NCI-H774 (cell line): ENCODE measurements at regions not wholly inside any gene's neighbourhood (a gene's known extent, or its start where the extent isn't known, plus 50 kb on each side); places are given as distances from the start of the nearest gene placed in this dataset.
"Not testable (repeated sequence)": the region's sequence is repeated elsewhere in the genome, so short reads cannot be mapped to it uniquely, and the experiment has no call there.

Source experiments
- DNase-seq: peaks from one replicate; lab custom pipeline; 2025; lab: John Stamatoyannopoulos, UW

- DNase-seq, result no peak
Observed at GRCh38 chr20:48124960-48125359, 339.7 kb upstream of the SULF2 start.

DNA sequence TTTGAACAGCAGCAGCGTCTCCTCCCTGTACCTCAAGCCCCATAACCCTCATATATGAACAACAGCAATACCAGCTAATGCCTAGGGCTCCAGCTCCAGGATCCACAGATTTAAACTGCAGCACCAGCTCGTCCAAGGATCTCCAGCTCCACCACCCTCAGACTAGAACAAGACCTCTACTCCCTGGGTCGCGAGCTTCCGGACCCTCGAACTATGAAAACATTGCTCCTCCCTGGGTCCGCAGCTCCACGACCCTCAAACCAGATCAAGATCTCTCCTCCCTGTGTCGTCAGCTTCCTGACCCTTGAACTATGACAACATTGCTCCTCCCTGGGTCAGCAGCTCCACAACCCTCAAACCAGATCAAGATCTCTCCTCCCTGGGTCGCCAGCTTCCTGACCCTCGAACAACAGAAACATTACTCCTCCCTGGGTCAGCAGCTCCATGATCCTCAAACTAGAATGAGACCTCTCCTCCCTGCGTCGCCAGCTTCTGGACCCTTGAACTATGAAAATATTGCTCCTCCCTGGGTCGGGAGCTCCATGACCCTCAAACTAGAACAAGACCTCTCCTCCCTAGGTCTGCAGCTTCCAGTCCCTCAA lies 339.0 kb upstream of the SULF2 start:
- DNase-seq, result no peak

- DNase-seq, result no peak
Observed at GRCh38 chr20:48120120-48120519, 334.8 kb upstream of the SULF2 start.

DNA sequence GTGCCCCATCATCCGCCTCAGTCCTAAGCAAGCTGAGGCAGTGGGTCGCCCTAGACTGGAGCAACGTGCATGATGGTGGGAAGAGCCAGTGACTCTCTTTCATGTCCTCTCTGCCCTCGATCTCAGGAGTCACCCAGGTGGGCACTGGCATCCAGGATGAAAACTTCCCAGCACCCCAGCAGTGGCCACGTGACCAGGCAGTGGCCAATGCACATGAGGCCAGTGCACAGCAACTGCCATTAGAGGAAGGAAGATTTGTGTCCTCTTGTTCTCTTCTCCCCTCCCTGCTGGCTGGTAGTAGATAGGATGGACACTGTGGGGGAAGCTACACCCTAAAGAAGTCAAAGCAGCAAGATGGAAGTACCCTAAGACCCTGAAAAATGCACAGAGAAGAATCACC lies 334.1 kb upstream of the SULF2 start:
- not testable (repeated sequence) for DNase-seq

DNA sequence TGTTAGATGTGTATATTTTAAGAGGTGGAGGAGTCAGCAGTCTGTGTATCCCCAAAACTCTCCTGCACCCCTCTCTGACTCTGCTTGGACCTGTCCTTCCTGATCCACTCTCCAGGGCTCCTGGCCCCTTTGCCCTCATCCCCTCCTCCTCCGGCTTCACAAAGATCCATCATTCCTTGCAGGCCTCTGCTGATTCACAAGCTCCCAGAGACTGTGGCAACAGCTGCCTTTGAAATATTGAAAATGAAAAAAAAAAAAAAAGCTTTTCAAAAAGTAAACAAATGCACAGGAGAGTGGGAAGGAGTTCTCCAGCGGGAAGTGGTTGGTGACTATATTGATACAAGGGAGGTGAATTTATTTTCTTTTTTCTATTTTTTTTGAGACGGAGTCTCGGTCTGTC lies 330.2 kb upstream of the SULF2 start:
- no peak for DNase-seq

- DNase-seq, result no peak
Observed at GRCh38 chr20:48107560-48107959, 322.3 kb upstream of the SULF2 start.

- DNase-seq, result no peak
Observed at GRCh38 chr20:48106428-48106827, 321.1 kb upstream of the SULF2 start.

- DNase-seq, result no peak
Observed at GRCh38 chr20:48105526-48105925, 320.2 kb upstream of the SULF2 start.

GRCh38 chr20:48102931-48103660 lies 317.8 kb upstream of the SULF2 start:
- no peak for DNase-seq

DNA sequence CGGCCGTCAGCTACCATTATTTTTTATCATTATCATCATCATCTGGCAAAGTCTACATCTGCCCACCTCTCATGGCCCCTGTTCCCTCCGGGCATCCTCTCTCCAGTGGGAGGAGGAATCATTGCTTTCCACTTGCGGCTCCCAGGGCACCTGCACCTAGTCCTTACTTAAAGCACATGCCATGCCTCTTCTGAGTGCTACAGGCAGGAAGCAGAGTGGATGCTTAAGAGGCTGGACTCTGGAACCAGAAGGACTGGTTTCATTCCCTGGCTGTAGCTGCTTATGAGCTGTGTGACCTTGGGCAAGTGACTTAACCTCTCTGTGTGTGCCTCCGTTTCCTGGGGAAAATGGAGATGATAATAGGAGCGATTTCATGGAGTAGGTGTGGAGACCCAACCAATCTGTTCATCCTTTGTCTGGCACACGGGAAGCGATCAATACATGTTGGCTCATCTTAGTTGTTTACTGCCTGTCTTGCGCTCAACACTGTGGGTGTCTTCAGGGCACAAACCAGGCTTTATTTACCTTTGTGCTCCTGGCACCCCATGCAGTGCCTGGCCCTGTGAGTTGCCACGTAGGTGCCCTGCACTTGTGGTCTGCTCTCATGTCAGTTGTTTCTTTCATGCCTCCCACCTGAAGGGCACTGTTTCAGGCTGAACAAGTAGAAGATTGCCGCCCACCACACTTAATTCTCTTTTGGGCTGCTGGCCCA lies 317.0 kb upstream of the SULF2 start:
- DNase-seq, result no peak

DNA sequence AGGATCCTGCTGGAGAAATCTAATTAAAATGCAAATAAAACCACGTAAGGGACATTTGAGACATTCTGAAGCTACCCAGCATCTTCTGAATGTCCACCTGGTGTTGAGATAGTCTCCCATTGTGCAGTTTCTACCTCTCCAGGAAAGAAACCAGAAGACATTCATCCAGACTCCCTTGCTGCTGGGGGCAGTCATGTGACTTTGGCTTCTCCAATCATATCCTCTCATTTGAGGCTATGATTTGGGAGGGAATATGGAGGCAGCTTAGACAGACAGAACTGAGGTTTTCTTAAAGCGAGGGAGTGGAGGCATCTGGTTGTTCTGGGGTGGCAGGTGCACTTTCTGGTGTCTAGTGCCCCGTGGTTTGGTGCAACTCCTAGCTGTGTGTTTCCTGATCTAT lies 315.2 kb upstream of the SULF2 start:
- no peak for DNase-seq

GRCh38 chr20:48098866-48099265 lies 313.6 kb upstream of the SULF2 start:
- no peak for DNase-seq

DNA sequence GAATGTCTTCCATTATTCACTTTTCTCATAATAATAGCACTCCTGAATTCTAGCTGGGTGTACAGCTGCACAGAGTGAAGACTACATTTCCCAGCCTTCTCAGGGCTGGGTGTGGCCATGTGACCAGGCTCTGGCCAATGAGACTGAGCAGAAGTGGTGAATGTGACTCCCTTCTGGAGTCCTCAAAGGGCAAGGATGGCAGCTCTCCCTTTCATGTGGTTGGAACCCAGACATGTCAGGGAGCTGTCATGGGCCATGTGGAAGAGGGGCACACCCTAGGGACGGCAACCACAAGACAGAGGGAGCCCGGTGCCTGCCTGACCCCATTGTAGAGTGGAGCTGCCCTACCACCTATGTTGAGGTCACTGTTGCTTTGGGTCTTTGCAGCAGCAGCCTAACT lies 312.8 kb upstream of the SULF2 start:
- DNase-seq, result no peak

- DNase-seq, result no peak
Observed at GRCh38 chr20:48096957-48097890, 311.9 kb upstream of the SULF2 start.

DNA sequence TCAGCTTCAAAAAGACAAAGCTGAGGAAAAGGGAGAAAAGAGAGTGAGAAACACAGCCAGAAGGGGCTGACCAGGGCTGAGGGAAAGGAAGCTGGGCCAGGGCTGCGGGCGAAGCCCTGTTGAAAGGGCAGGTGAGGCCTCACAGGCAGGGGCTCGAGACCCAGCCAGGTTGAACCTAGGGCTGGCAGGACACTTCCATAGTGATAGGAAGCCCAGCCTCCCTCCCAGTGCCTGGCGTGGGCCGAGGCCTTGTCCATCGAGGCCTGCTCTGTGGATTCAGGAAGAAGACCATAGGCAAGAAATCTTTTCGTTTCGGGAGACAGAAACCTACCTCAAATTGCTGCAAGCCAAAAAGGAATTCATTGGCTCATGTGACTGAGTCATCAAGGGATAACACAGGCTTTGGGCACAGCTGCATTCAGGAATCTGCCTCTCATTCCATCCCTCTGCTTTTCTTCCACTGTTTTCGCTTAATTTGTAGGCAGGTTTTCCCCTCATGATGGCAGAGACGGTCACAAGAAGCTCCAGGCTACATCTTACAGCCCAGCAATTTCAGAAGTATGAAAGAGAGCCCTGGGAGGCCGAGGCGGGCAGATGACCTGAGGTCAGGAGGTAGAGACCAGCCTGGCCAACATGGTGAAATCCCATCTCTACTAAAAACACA lies 311.1 kb upstream of the SULF2 start:
- DNase-seq, result no peak

DNA sequence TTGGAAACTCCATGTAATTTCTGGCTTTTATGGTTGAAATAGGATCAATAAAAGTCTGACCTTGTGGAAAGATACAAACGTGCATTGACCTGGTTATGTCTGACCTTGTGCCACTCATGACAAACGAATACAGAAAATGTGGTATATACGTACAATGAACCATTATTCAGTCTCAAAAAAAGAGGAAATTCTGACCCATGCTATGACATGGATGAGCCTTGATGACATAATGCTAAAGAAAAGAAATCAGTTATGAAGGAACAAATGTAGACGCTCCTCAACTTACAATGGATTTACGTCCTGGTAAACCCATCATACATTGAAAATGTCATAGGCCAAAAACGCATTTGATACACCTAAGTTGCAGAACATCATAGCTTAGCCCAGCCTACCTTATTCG lies 309.7 kb upstream of the SULF2 start:
- DNase-seq, result no peak

DNA sequence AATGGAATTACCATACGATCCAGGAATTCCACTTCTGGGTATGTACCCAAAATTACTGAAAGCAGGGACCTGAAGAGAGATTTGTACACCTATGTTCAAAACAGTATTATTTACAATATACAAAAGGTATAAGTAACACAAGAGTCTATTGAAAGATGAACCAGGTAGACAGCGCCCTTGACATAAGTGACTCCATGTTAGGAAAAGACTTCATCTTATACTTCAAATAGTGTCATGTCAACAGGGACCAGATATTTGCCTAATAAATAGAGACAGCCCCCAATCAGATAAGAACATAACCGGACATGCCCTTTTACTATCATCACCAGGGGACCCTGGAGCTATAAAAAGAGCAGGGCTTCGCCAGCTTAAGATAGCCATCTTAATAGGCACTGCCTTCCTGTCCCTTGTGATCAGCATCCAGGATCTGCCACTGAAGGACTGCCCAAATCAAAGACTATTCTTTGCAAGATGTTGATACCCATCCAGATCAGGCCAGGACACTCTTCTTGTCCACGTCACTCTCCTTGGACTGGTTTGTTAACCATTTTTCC lies 309.0 kb upstream of the SULF2 start:
- DNase-seq, result no peak

- DNase-seq, result no peak
Observed at GRCh38 chr20:48092596-48093280, 307.5 kb upstream of the SULF2 start.

DNA sequence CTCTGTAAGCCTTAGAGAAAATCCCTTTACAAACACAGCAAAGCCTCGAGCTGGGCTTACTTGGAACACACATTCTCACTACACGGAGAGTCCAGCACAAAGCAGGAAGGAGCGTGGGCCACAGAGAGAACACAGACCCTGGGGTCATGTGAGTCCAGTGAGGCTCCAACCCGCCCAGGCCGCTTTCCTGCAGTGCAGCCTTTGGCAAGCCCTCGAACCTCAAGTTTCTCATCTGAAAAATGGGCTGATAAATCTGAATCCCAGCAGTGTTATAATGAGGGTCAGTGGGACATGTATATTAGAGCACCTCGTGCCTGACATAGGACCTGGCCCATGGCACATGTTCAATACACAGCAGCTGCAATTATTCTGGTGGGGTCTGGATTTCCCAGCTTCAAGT lies 305.5 kb upstream of the SULF2 start:
- no peak for DNase-seq

- DNase-seq, result no peak
Observed at GRCh38 chr20:48090314-48090713, 305.0 kb upstream of the SULF2 start.

GRCh38 chr20:48080583-48080982 lies 295.3 kb upstream of the SULF2 start:
- DNase-seq, result no peak
